Smooth muscle cell (in vitro differentiated cells): ENCODE measurements at regions not wholly inside any gene's neighbourhood (a gene's known extent, or its start where the extent isn't known, plus 50 kb on each side); places are given as distances from the start of the nearest gene placed in this dataset.

Experiments used
- DNase-seq: peaks from one replicate; lab custom pipeline; 2025; ENCODE audit not compliant: unreplicated experiment; lab: John Stamatoyannopoulos, UW
- H2AFZ ChIP-seq: fragments of 200-600 bp; sonication (generic); 2 replicates; pipeline ENCODE4 v1.6.0; 2016; ENCODE audit warnings: antibody characterized with exemption, low read depth, mild to moderate bottlenecking
- H3F3A ChIP-seq: fragments of 200-600 bp; sonication (generic); 2 replicates; pipeline ENCODE4 v1.6.0; 2017; ENCODE audit warnings: antibody characterized with exemption, low read depth
- H3K27ac ChIP-seq: fragments of 200-600 bp; sonication (generic); 2 replicates; pipeline ENCODE4 v1.5.1; 2016; ENCODE audit warnings: low read depth, mild to moderate bottlenecking
- H3K27me3 ChIP-seq: fragments of 200-600 bp; sonication (generic); 2 replicates; pipeline ENCODE4 v1.6.1; 2016; ENCODE audit warnings: low read depth, mild to moderate bottlenecking
- H3K36me3 ChIP-seq: fragments of 200-600 bp; sonication (generic); 2 replicates; pipeline ENCODE4 v1.5.1; 2016; ENCODE audit warnings: low read depth
- H3K4me1 ChIP-seq: fragments of 200-600 bp; sonication (generic); 2 replicates; pipeline ENCODE4 v1.5.1; 2016; ENCODE audit warnings: low read depth
- H3K4me2 ChIP-seq: fragments of 200-600 bp; sonication (generic); 2 replicates; pipeline ENCODE4 v1.6.0; 2016; ENCODE audit warnings: mild to moderate bottlenecking
- H3K4me3 ChIP-seq: fragments of 200-600 bp; sonication (generic); 2 replicates; pipeline ENCODE4 v1.5.1; 2016; ENCODE audit warnings: mild to moderate bottlenecking
- H3K79me2 ChIP-seq: fragments of 200-600 bp; sonication (generic); 2 replicates; pipeline ENCODE4 v1.6.0; 2016; ENCODE audit warnings: low read depth, mild to moderate bottlenecking
- H3K9ac ChIP-seq: fragments of 200-600 bp; sonication (generic); 2 replicates; pipeline ENCODE4 v1.6.0; 2016; ENCODE audit warnings: low read depth
- H3K9me3 ChIP-seq: fragments of 200-600 bp; sonication (generic); replicated peaks from 2 replicates; pipeline ENCODE4 v1.5.1; 2016; ENCODE audit warnings: low read depth
- H4K20me1 ChIP-seq: fragments of 200-600 bp; sonication (generic); 2 replicates; pipeline ENCODE4 v1.6.0; 2016; ENCODE audit warnings: low read depth
- WGBS: methylation state at CpG from one replicate; pipeline ENCODE4 v1.1.7; 2016; ENCODE audit warnings: low lambda C conversion rate; 5-methylcytosine and 5-hydroxymethylcytosine counted together
- TF ChIP-seq, protein P1 (sequence below): fragments of 200-600 bp; sonication (generic); IDR thresholded peaks from 2 replicates; pipeline ENCODE4 v1.5.1; 2017; ENCODE audit warnings: borderline replicate concordance, mild to moderate bottlenecking, antibody characterized with exemption; ENCODE audit not compliant: insufficient read depth, poor library complexity, severe bottlenecking

DNA sequence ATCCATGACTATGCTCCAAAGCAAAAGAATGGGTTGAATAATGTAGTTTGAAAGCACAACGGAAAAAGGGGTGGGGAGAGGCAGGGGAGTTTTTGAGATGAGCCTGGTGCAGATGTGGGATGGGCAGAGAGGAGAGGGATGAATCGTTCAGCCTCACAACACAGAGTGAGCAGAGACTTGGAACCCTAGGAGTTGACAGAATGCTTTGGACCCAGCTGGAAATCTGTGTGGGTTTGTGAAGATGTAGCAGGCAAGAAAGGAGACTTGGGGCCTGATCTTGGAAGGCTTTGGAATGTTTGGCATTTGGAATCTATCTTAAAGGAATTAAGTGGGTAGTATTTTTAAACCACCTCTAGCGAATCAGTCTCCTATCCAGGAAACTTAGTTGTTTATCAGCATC is 66.0 kb upstream of the KCTD1 start:
- H3K27ac ChIP-seq = no peak overlapping the region
- H3K4me1 ChIP-seq = no peaks in the 10 kb centered on the region
- no peak overlapping the region for H3K4me3 ChIP-seq
- H3K36me3 ChIP-seq = no peaks in the 10 kb centered on the region
- TF ChIP-seq, protein P1, sequence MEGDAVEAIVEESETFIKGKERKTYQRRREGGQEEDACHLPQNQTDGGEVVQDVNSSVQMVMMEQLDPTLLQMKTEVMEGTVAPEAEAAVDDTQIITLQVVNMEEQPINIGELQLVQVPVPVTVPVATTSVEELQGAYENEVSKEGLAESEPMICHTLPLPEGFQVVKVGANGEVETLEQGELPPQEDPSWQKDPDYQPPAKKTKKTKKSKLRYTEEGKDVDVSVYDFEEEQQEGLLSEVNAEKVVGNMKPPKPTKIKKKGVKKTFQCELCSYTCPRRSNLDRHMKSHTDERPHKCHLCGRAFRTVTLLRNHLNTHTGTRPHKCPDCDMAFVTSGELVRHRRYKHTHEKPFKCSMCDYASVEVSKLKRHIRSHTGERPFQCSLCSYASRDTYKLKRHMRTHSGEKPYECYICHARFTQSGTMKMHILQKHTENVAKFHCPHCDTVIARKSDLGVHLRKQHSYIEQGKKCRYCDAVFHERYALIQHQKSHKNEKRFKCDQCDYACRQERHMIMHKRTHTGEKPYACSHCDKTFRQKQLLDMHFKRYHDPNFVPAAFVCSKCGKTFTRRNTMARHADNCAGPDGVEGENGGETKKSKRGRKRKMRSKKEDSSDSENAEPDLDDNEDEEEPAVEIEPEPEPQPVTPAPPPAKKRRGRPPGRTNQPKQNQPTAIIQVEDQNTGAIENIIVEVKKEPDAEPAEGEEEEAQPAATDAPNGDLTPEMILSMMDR = no peak
- H3K27me3 ChIP-seq = no peaks in the 10 kb centered on the region
- no peak for DNase-seq
- no peaks in the 10 kb centered on the region for H3K79me2 ChIP-seq
- no peak overlapping the region for H3K9ac ChIP-seq
- H2AFZ ChIP-seq = no peak overlapping the region
- no peak overlapping the region for H3K4me2 ChIP-seq
- H4K20me1 ChIP-seq = no peaks in the 10 kb centered on the region
- 39% methylated on average over 3 of the region's 3 CpGs for WGBS
- peaks cover 10% of the 10 kb centered on the region for H3F3A ChIP-seq
- no peaks in the 10 kb centered on the region for H3K9me3 ChIP-seq
